NCI-H1092 treated with DMSO at 0.1 percent for 48 hours (cell line): ENCODE measurements at regions not wholly inside any gene's neighbourhood (a gene's known extent, or its start where the extent isn't known, plus 50 kb on each side); places are given as distances from the start of the nearest gene placed in this dataset.
"Not testable (repeated sequence)": the region's sequence is repeated elsewhere in the genome, so short reads cannot be mapped to it uniquely, and the experiment has no call there.

ENCODE experiments used
- DNase-seq: peaks from one replicate; lab custom pipeline; 2025; lab: John Stamatoyannopoulos, UW

GRCh38 chr9:82445556-82445955, 457.0 kb downstream of the SPATA31D1 start:
- no peak for DNase-seq

- DNase-seq, result no peak
These were observed 458.8 kb downstream of the SPATA31D1 start for GRCh38 chr9:82447343-82447742.

DNA sequence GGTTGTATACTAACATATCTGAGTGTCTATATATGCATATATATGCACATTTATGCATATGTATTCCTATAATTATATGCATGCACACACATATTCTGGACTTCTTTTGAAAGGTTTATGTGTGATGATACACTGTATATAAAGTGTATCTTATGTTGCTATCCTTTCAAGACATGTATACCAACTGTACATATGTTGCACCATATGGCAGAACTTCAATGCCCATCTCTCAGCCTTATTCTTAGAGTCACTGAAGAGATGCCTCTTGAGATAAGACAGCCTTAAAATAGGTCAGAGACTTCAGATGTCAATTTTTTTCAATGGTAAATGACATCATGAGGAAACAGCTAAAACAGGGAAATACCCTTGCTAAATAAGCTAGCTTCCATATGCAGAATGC, 461.4 kb downstream of the SPATA31D1 start:
- DNase-seq, result no peak

GRCh38 chr9:82454509-82455190, 466.1 kb downstream of the SPATA31D1 start:
- DNase-seq, result no peak

GRCh38 chr9:82456642-82457041, 468.1 kb downstream of the SPATA31D1 start:
- DNase-seq, result no peak

GRCh38 chr9:82457298-82457697, 468.7 kb downstream of the SPATA31D1 start:
- no peak for DNase-seq

DNA sequence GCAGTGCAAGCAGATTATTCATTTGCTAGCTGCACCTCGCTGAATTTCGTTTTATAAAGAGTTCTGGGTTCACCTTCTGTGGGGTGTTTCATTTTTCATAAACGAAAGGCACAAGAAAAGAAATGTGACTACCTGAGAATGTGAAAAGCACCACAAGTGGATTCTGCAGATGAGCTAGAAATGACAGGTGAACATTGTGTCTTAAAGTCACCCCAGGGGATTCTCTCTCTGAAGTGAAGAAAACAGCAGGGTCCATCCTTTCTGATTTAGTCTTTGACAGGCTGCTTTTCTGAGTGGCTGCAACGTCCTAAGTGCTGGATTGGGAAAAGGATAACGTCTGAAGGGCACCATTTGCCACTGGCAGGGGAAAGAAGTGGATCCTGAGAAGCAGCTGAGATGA, 469.3 kb downstream of the SPATA31D1 start:
- DNase-seq, result no peak

- no peak for DNase-seq
These were observed 469.7 kb downstream of the SPATA31D1 start for GRCh38 chr9:82458296-82458695.

GRCh38 chr9:82466616-82467260, 478.2 kb downstream of the SPATA31D1 start:
- DNase-seq, result no peak

DNA sequence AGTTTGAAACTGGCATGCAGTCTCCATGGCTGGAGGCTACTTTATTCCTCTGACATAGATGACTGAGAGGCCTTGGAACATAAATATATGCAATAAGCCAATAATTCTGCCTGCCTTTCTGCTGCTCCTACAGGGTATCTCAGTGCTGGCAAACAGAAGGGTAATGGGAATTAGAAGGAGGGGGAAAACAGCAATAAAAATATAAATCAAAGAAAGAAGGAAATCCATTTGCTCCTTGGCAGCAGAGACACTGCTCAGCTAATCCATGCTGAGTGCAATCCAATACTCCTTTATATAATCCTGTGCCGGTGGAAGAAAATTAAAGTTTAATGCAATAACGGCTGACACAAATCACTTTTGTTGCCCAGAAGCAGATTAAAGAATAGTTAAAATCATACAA, 478.9 kb downstream of the SPATA31D1 start:
- DNase-seq, result no peak

DNA sequence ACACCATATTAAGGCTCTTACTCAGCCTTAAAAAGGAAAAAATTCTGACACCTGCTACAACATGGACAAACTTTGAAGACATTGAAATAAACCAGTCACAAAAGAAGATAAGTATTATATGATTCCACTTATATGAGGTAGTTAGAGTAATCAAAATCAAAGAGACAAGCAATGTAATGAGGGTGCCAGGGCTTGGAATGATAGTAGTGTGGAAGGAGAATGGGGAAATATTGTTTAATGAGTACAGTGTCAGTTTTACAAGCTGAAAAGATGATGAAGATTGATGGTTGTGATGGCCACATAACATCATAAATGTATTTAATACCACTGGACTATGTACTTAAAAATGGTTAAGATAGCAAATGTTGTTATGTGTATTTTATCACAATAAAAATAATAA, 485.7 kb downstream of the SPATA31D1 start:
- no peak for DNase-seq

GRCh38 chr9:82475584-82476301, 487.2 kb downstream of the SPATA31D1 start:
- DNase-seq, result no peak

DNA sequence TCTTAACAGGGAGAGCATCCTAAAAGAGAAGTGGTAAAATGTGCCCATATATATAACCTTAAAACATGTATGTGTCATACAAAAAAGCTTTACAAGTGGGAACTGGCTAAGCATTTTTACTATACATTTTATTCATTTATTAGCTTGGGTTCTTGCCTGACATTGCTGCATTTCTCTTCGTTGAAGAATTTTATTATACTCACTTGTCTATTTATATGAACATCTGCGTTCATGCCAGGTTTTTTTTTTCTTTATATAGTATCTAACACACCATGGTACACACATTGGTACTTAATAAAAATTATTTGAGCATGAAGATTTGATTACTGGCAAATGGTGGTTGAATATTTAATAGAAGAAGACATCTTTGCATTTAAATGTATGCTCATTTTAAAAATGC, 492.3 kb downstream of the SPATA31D1 start:
- DNase-seq, result no peak

DNA sequence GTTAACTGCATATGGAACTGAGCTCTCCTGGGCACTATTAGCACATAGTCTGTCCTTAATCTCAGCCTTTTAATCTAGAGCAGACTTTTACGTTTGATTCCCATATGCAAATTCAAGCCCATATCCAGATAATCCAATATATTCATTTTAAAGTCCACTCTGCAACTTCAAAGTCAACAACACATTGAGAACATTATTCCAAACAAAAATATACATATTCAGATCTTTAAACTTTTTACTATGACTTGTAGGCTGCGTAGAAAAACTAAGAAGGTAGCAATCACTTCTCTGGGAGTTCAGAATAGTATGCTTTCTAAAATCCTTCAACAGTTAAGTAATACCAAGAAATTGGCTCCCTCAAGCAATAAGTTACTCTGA, 499.4 kb downstream of the SPATA31D1 start:
- DNase-seq, result no peak

DNA sequence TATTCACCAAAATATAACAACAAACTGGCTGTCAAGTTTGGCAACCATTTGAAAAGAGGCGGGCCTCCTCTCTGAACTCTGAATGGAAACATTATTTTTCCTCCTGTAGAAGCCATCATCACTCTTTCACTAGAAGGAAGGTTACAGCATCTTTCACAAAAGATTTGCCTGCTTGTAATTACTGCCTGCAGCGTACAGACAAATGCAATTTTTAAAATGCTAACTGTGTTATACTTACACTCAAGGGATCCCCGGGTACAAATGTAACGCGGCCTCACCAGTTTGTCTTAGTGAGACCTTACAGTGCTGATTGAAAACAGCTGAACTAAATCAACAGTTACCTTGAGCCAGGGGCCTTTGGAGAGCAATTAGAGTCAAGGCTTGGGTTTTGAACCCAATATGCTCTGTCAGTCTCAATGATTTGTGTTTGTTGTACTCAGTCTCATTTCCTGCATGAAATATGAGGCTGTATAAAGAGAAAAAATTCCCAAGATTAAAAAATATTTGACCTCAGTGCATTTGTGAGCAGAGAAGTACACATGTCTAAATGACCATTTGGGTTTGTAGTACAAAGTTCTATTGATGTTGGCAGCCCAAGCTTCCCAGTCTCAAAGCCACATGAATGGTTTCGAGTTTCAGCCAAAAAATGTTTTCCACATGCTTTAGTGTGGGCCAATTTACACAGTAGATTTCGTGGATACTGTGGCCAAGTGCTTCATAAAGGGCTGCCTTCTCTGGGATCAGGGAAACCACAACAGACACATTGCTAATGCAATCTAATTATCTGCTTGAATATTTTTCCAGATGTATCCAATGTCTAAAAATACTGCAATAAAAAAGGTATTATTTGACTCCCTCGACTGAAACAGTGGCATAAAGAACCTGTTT, 500.0 kb downstream of the SPATA31D1 start:
- DNase-seq, result peak; percentile 74

GRCh38 chr9:82489201-82489821, 500.7 kb downstream of the SPATA31D1 start:
- no peak for DNase-seq

DNA sequence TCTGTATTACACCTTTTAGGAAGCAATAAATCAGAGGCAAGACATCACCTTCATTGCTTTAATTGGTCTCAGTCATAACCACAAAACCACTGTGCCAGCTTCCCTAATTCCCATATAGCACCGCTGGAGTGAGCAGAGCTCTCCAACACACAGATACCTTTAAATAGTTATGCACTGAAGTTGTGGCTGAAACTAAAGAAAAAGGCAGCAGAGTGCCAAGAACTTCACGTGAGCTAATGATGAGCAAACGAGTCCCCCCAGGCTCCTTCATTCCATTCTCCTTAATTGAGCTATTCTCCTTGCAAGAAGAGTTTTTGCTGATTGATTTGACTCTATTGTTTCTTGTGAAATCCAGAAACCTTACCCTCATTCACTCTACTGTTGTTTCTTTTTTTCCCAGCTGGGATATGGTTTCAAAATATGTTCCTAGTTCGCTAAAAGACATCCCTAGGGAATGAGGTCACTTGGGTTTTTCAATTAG, 501.5 kb downstream of the SPATA31D1 start:
- DNase-seq, result no peak

DNA sequence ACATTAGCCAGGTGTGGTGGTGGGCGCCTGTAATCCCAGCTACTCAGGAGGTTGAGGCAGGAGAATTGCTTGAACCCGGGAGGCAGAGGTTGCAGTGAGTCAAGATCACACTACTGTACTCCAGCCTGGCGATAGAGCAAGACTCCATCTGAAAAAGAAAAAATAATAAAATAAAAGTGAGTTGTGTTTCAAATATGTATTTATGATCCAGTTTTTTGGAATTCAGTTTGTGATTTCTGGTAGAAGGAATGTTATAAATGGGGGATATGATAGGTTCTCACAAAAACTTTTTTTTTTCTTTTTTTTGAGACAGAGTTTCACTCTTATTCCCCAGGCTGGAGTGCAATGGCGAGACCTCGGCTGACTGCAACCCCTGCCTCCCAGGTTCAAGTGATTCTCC, 502.2 kb downstream of the SPATA31D1 start:
- DNase-seq, result not testable (repeated sequence)

- no peak for DNase-seq
These were observed 503.0 kb downstream of the SPATA31D1 start for GRCh38 chr9:82491604-82492003.

- no peak for DNase-seq
These were observed 503.7 kb downstream of the SPATA31D1 start for GRCh38 chr9:82492274-82492673.

DNA sequence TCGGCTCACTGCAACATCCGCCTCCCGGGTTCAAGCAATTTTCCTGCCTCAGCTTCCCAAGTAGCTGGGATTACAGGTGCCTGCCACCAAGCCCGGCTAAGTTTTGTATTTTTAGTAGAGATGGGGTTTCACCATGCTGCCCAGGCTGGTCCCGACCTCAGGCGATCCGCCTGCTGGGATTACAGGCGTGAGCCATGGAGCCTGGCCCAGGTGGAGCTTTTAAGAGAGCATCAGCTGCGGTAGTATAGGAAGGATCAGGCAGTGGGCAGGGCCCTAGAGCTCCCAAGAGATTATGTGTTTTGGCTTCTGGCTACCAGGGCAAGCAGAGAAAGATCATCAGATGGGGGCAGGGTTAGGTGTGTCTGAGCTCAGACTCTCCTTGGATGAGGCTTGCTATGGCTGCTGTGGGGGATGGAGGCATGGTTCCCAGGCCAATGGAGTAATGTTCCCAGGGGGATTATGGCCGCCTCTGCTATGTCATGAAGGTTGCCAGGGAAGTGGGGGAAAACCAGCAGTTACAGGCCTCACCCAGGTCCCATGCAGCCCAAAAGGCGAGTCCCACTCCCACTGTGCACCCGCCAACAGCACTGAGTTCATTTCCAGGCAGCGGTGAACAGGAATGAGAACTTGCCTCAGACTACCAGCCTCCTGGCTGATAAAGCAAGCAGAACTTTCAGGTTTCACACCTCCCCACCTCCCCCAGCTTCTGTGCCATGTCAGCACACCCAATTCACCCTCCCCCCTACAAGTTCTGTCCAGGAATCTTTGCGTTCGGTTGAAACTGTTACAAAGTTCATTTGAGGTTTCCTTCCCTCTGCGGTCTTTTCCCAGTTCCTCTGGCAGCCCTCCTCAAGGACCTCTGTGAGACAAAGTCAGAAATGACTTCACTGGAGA, 507.6 kb downstream of the SPATA31D1 start:
- DNase-seq, result no peak
